Endothelial cell of umbilical vein (primary cell): ENCODE measurements at regions not wholly inside any gene's neighbourhood (a gene's known extent, or its start where the extent isn't known, plus 50 kb on each side); places are given as distances from the start of the nearest gene placed in this dataset.

Experiments used
- EZH2 ChIP-seq: IDR thresholded peaks from 2 replicates; pipeline ENCODE4 v1.6.1; 2012; ENCODE audit warnings: borderline replicate concordance, low read depth, mild to moderate bottlenecking, moderate library complexity, low read length, inconsistent platforms; ENCODE audit not compliant: severe bottlenecking
- FOS ChIP-seq: IDR thresholded peaks from 2 replicates; pipeline ENCODE4 v1.6.1; 2011; ENCODE audit warnings: mild to moderate bottlenecking, low read length, moderate library complexity, borderline replicate concordance; ENCODE audit not compliant: insufficient read depth
- GATA2 ChIP-seq: IDR thresholded peaks from 2 replicates; pipeline ENCODE4 v1.7.0; 2011; ENCODE audit warnings: low read depth, mild to moderate bottlenecking, moderate library complexity, mixed read lengths, low read length; ENCODE audit not compliant: insufficient read length, insufficient read depth
- JUN ChIP-seq: IDR thresholded peaks from 2 replicates; pipeline ENCODE4 v1.6.1; 2011; ENCODE audit warnings: borderline replicate concordance, low read depth; ENCODE audit not compliant: insufficient read length, insufficient read depth
- MAX ChIP-seq: IDR thresholded peaks from 2 replicates; pipeline ENCODE4 v1.6.1; 2011; ENCODE audit not compliant: insufficient read depth, insufficient read length
- MYC ChIP-seq: IDR thresholded peaks from one replicate; pipeline ENCODE4 v1.6.1; 2011; ENCODE audit warnings: mild to moderate bottlenecking, low read depth, low read length
- POLR2A ChIP-seq: IDR thresholded peaks from 2 replicates; pipeline ENCODE4 v1.6.1; 2012; ENCODE audit warnings: low read depth, mild to moderate bottlenecking, control low read depth, low read length
- POLR2AphosphoS5 ChIP-seq: IDR thresholded peaks from 2 replicates; pipeline ENCODE4 v1.6.1; 2012; ENCODE audit warnings: low read depth, mild to moderate bottlenecking, control low read depth, low read length, moderate library complexity; ENCODE audit not compliant: insufficient read depth
- TF ChIP-seq, protein P1 (sequence below), 2 donors: IDR thresholded peaks; 1 replicate in 1 of 2; 2 replicates in 1 of 2; pipeline ENCODE4 v1.5.1; 2011; ENCODE audit warnings: low read length in 2 of 2, mild to moderate bottlenecking in 2 of 2, moderate library complexity in 2 of 2, control low read depth in 1 of 2, inconsistent platforms in 1 of 2, low read depth in 1 of 2; ENCODE audit not compliant: insufficient read depth in 1 of 2; ENCODE audit errors: extremely low read depth in 1 of 2

GRCh38 chr7:46321556-46322205 lies 400.6 kb upstream of the IGFBP3 start:
- TF ChIP-seq FOS = peak; percentile 86
- no peak for TF ChIP-seq MAX
- TF ChIP-seq, protein P1, sequence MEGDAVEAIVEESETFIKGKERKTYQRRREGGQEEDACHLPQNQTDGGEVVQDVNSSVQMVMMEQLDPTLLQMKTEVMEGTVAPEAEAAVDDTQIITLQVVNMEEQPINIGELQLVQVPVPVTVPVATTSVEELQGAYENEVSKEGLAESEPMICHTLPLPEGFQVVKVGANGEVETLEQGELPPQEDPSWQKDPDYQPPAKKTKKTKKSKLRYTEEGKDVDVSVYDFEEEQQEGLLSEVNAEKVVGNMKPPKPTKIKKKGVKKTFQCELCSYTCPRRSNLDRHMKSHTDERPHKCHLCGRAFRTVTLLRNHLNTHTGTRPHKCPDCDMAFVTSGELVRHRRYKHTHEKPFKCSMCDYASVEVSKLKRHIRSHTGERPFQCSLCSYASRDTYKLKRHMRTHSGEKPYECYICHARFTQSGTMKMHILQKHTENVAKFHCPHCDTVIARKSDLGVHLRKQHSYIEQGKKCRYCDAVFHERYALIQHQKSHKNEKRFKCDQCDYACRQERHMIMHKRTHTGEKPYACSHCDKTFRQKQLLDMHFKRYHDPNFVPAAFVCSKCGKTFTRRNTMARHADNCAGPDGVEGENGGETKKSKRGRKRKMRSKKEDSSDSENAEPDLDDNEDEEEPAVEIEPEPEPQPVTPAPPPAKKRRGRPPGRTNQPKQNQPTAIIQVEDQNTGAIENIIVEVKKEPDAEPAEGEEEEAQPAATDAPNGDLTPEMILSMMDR (IDR thresholded peaks at IDR 0.05; ENCODE audit: extremely low read depth in 1 of 2, insufficient read depth in 1 of 2, low read depth in 1 of 2, low read length in 2 of 2) = no peak
- no peak for TF ChIP-seq EZH2
- TF ChIP-seq POLR2A = no peak
- TF ChIP-seq POLR2AphosphoS5 = no peak
- TF ChIP-seq JUN = peak; percentile 88
- no peak for TF ChIP-seq MYC
- no peak for TF ChIP-seq GATA2
